ENCODE measurements at regions not wholly inside any gene's neighbourhood (a gene's known extent, or its start where the extent isn't known, plus 50 kb on each side); places are given as distances from the start of the nearest gene placed in this dataset.
"Not testable (repeated sequence)": the region's sequence is repeated elsewhere in the genome, so short reads cannot be mapped to it uniquely, and the experiment has no call there.

- Histone ChIP-seq H3K9me2 (ENCODE audit: insufficient read depth) (no peaks in the 10 kb centered on the region), H2AFZ (no peak overlapping the region), H3K4me1 (replicated peaks; ENCODE audit: insufficient read depth) (no peaks in the 10 kb centered on the region), H3K27ac (no peak overlapping the region), H3K36me3 (ENCODE audit: low read depth) (no peaks in the 10 kb centered on the region), H3K79me2 (ENCODE audit: low read depth) (no peaks in the 10 kb centered on the region), H3F3A (ENCODE audit: insufficient read depth, low read depth) (no peaks in the 10 kb centered on the region), H4K20me1 (ENCODE audit: insufficient read depth) (no peaks in the 10 kb centered on the region), H3K4me2 (no peak overlapping the region), H3K4me3 (no peak overlapping the region), H3K9me3 (ENCODE audit: insufficient read depth, low read depth) (no peaks in the 10 kb centered on the region), H3K27me3 (ENCODE audit: insufficient read depth, low read depth) (no peaks in the 10 kb centered on the region)
- POLR2A ChIA-PET (ENCODE audit: unreplicated experiment): no interaction called here
- intact Hi-C loops (cut with micrococcal nuclease; ENCODE audit: unreplicated experiment): no loop called here
- BruUV-seq (replicated peaks): no TSS peak
- CTCF ChIA-PET: no interaction called here
- no peak for DNase-seq
- TF ChIP-seq EZH2 (IDR thresholded peaks at IDR 0.05; ENCODE audit: low read depth) (no peak), CTCF (conservative IDR thresholded peaks at IDR 0.05) (no peak)
These were observed 94.7 kb downstream of the CCNG2 start for GRCh38 chr4:77251751-77252150.

GRCh38 chr4:77263247-77263646 lies 106.2 kb downstream of the CCNG2 start:
- DNase-seq: no peak
- Histone ChIP-seq H3F3A (ENCODE audit: insufficient read depth, low read depth) (no peaks in the 10 kb centered on the region), H2AFZ (no peak overlapping the region), H3K27ac (no peak overlapping the region), H3K27me3 (ENCODE audit: insufficient read depth, low read depth) (no peaks in the 10 kb centered on the region), H3K9me2 (ENCODE audit: insufficient read depth) (no peaks in the 10 kb centered on the region), H4K20me1 (ENCODE audit: insufficient read depth) (no peaks in the 10 kb centered on the region), H3K9me3 (ENCODE audit: insufficient read depth, low read depth) (no peaks in the 10 kb centered on the region), H3K4me2 (no peak overlapping the region), H3K4me3 (no peak overlapping the region), H3K36me3 (ENCODE audit: low read depth) (no peaks in the 10 kb centered on the region), H3K4me1 (replicated peaks; ENCODE audit: insufficient read depth) (no peaks in the 10 kb centered on the region), H3K79me2 (ENCODE audit: low read depth) (no peaks in the 10 kb centered on the region)
- POLR2A ChIA-PET (ENCODE audit: unreplicated experiment): no interaction called here
- no TSS peak for BruUV-seq (replicated peaks)
- intact Hi-C loops (cut with micrococcal nuclease; ENCODE audit: unreplicated experiment): no loop called here
- TF ChIP-seq CTCF (conservative IDR thresholded peaks at IDR 0.05) (no peak), EZH2 (IDR thresholded peaks at IDR 0.05; ENCODE audit: low read depth) (no peak)
- CTCF ChIA-PET: no interaction called here

- POLR2A ChIA-PET (ENCODE audit: unreplicated experiment); BruUV-seq (replicated peaks); H3K36me3 ChIP-seq (ENCODE audit: low read depth); H3K79me2 ChIP-seq (ENCODE audit: low read depth); H3K4me2 ChIP-seq; H3K4me1 ChIP-seq (replicated peaks; ENCODE audit: insufficient read depth); H3K4me3 ChIP-seq; H3K27ac ChIP-seq; DNase-seq; H4K20me1 ChIP-seq (ENCODE audit: insufficient read depth); H2AFZ ChIP-seq; H3F3A ChIP-seq (ENCODE audit: insufficient read depth, low read depth); H3K9me3 ChIP-seq (ENCODE audit: insufficient read depth, low read depth); H3K9me2 ChIP-seq (ENCODE audit: insufficient read depth); H3K27me3 ChIP-seq (ENCODE audit: insufficient read depth, low read depth); intact Hi-C loops (cut with micrococcal nuclease; ENCODE audit: unreplicated experiment); CTCF ChIA-PET: not testable (repeated sequence)
These were observed 107.0 kb downstream of the CCNG2 start for GRCh38 chr4:77263976-77264375.

GRCh38 chr4:77264826-77265225 lies 107.8 kb downstream of the CCNG2 start:
- Histone ChIP-seq H2AFZ (no peak overlapping the region), H3F3A (ENCODE audit: insufficient read depth, low read depth) (peaks cover 9% of the 10 kb centered on the region; the same call in 1 of the 2 replicates), H3K9me3 (ENCODE audit: insufficient read depth, low read depth) (no peaks in the 10 kb centered on the region), H3K79me2 (ENCODE audit: low read depth) (no peaks in the 10 kb centered on the region), H3K27ac (no peak overlapping the region), H3K36me3 (ENCODE audit: low read depth) (no peaks in the 10 kb centered on the region), H3K4me2 (no peak overlapping the region), H3K4me1 (replicated peaks; ENCODE audit: insufficient read depth) (peaks cover 15% of the 10 kb centered on the region), H3K9me2 (ENCODE audit: insufficient read depth) (no peaks in the 10 kb centered on the region), H3K27me3 (ENCODE audit: insufficient read depth, low read depth) (no peaks in the 10 kb centered on the region), H3K4me3 (no peak overlapping the region), H4K20me1 (ENCODE audit: insufficient read depth) (no peaks in the 10 kb centered on the region)
- no peak for TF ChIP-seq CTCF (conservative IDR thresholded peaks at IDR 0.05)
- TF ChIP-seq EZH2 (IDR thresholded peaks at IDR 0.05; ENCODE audit: low read depth): no peak
- POLR2A ChIA-PET (ENCODE audit: unreplicated experiment): no interaction called here
- BruUV-seq (replicated peaks): no TSS peak
- CTCF ChIA-PET: no interaction called here
- no peak for DNase-seq
- intact Hi-C loops (cut with micrococcal nuclease; ENCODE audit: unreplicated experiment): no loop called here

All from PC-9 (cell line).